CD4-positive, alpha-beta T cell treated with Interleukin-2 at 100 ng/mL for 4 hours (primary cell): ENCODE measurements at regions not wholly inside any gene's neighbourhood (a gene's known extent, or its start where the extent isn't known, plus 50 kb on each side); places are given as distances from the start of the nearest gene placed in this dataset.
"Not testable (repeated sequence)": the region's sequence is repeated elsewhere in the genome, so short reads cannot be mapped to it uniquely, and the experiment has no call there.

Source experiments
- DNase-seq: peaks from one replicate; pipeline ENCODE4 v3.0.0-alpha.2; 2020; ENCODE audit warnings: low spot score

GRCh38 chr16:60553090-60553757, 1483.0 kb downstream of the CDH8 start:
- no peak for DNase-seq

GRCh38 chr16:60541535-60541934, 1494.7 kb downstream of the CDH8 start:
- DNase-seq = no peak

- no peak for DNase-seq
These were observed 1525.3 kb downstream of the CDH8 start for GRCh38 chr16:60510941-60511340.

- no peak for DNase-seq
These were observed 1526.0 kb downstream of the CDH8 start for GRCh38 chr16:60510208-60510607.

GRCh38 chr16:60491273-60491672, 1545.0 kb downstream of the CDH8 start:
- DNase-seq = no peak

- DNase-seq = no peak
These were observed 1550.3 kb downstream of the CDH8 start for GRCh38 chr16:60485872-60486489.

- no peak for DNase-seq
These were observed 1551.3 kb downstream of the CDH8 start for GRCh38 chr16:60484901-60485300.

- DNase-seq = no peak
These were observed 1554.6 kb downstream of the CDH8 start for GRCh38 chr16:60481591-60481990.

GRCh38 chr16:60478810-60479209, 1557.4 kb downstream of the CDH8 start:
- no peak for DNase-seq

GRCh38 chr16:60463986-60464385, 1572.3 kb downstream of the CDH8 start:
- no peak for DNase-seq

GRCh38 chr16:60459463-60459862, 1576.8 kb downstream of the CDH8 start:
- DNase-seq = no peak

GRCh38 chr16:60458255-60458654, 1578.0 kb downstream of the CDH8 start:
- no peak for DNase-seq

GRCh38 chr16:60452646-60453045, 1583.6 kb downstream of the CDH8 start:
- no peak for DNase-seq

GRCh38 chr16:60438894-60439293, 1597.3 kb downstream of the CDH8 start:
- DNase-seq = no peak

- DNase-seq = no peak
These were observed 1603.8 kb downstream of the CDH8 start for GRCh38 chr16:60432472-60432871.

- DNase-seq = no peak
These were observed 1616.4 kb downstream of the CDH8 start for GRCh38 chr16:60419859-60420258.

- DNase-seq = no peak
These were observed 1621.6 kb downstream of the CDH8 start for GRCh38 chr16:60414613-60415012.

- DNase-seq = no peak
These were observed 1622.3 kb downstream of the CDH8 start for GRCh38 chr16:60413969-60414368.

GRCh38 chr16:60407606-60408005, 1628.6 kb downstream of the CDH8 start:
- no peak for DNase-seq

GRCh38 chr16:60407034-60407433, 1629.2 kb downstream of the CDH8 start:
- no peak for DNase-seq

GRCh38 chr16:60405286-60405685, 1631.0 kb downstream of the CDH8 start:
- no peak for DNase-seq

- no peak for DNase-seq
These were observed 1631.8 kb downstream of the CDH8 start for GRCh38 chr16:60404401-60404800.

GRCh38 chr16:60402941-60403340, 1633.3 kb downstream of the CDH8 start:
- DNase-seq = not testable (repeated sequence)

- no peak for DNase-seq
These were observed 1643.9 kb downstream of the CDH8 start for GRCh38 chr16:60392380-60392779.
